GM12878 (cell line): ENCODE measurements at regions not wholly inside any gene's neighbourhood (a gene's known extent, or its start where the extent isn't known, plus 50 kb on each side); places are given as distances from the start of the nearest gene placed in this dataset.

Experiments
- ATAC-seq: fragments of 200-7000 bp; cut with Tn5 transposase; 3 replicates; pipeline ENCODE4 v1.9.1; 2020; ENCODE audit warnings: mild to moderate bottlenecking, moderate library complexity
- BruUV-seq: library from RNA; stranded (reverse); fragments of 400-500 nt; replicated peaks from 2 replicates; lab custom pipeline; 2021; lab: Mats Ljungman, UMichigan
- CTCF ChIA-PET: fragments of 300-600 bp; sonication (Branson Sonifier 250); formaldehyde crosslinking; extraction: SDS; loops from one replicate; lab custom pipeline; 2021; ENCODE audit warnings: inconsistent platforms; lab: Yijun Ruan, JAX
- POLR2A ChIA-PET: fragments of 350-600 bp; formaldehyde crosslinking; extraction: SDS; loops from one replicate; lab custom pipeline; 2021; ENCODE audit warnings: inconsistent platforms; lab: Charles Lee
- RAD21 ChIA-PET: fragments of 300-600 bp; sonication (Branson Sonifier 250); formaldehyde crosslinking; loops from one replicate; lab custom pipeline; 2023; ENCODE audit warnings: antibody characterized with exemption; ENCODE audit not compliant: unreplicated experiment; lab: Charles Lee
- SMC1A ChIA-PET: fragments of 300-600 bp; sonication (Branson Sonifier 250); formaldehyde crosslinking; loops from one replicate; lab custom pipeline; 2023; ENCODE audit not compliant: unreplicated experiment, uncharacterized antibody; lab: Charles Lee
- DNase-seq: peaks from one replicate; pipeline ENCODE4 v3.0.0-alpha.2; 2011; ENCODE audit warnings: low read depth, low spot score
- FAIRE-seq: peaks from 3 replicates; lab custom pipeline; 2011; peaks lifted over from hg19 to GRCh38; lab: Jason Lieb, UNC
- H2AFZ ChIP-seq: 2 replicates; pipeline ENCODE4 v1.6.0; 2011; ENCODE audit warnings: low read depth, low read length, control low read depth; ENCODE audit not compliant: control insufficient read depth
- H3K27ac ChIP-seq: 2 replicates; pipeline ENCODE4 v1.5.1; 2011; ENCODE audit warnings: control low read depth; ENCODE audit not compliant: control insufficient read depth, insufficient read depth
- H3K27me3 ChIP-seq, 2 experiments: replicated peaks in 1 of 2; 2 replicates each; pipeline versions ENCODE4 v1.6.0 to v1.6.1; 2011; ENCODE audit warnings: low read length in 1 of 2; ENCODE audit not compliant: control insufficient read depth in 2 of 2, insufficient read depth in 2 of 2
- H3K36me3 ChIP-seq, 2 experiments: 2 replicates each; pipeline ENCODE4 v1.5.1; 2011; ENCODE audit warnings: low read length in 1 of 2; ENCODE audit not compliant: control insufficient read depth in 2 of 2, insufficient read depth in 2 of 2
- H3K4me1 ChIP-seq: 2 replicates; pipeline ENCODE4 v1.6.1; 2011; ENCODE audit warnings: mild to moderate bottlenecking, low read length, moderate library complexity, mixed read lengths; ENCODE audit not compliant: control insufficient read depth, insufficient read depth
- H3K4me2 ChIP-seq: 2 replicates; pipeline ENCODE4 v1.6.0; 2011; ENCODE audit warnings: control low read depth; ENCODE audit not compliant: control insufficient read depth, insufficient read depth
- H3K4me3 ChIP-seq: fragments of 200-600 bp; sonication (generic); 2 replicates; pipeline ENCODE4 v1.5.1; 2016
- H3K79me2 ChIP-seq: 2 replicates; pipeline ENCODE4 v1.6.0; 2011; ENCODE audit warnings: low read length; ENCODE audit not compliant: control insufficient read depth, insufficient read depth
- H3K9ac ChIP-seq: 2 replicates; pipeline ENCODE4 v1.8.0; 2011; ENCODE audit warnings: low read length, control low read depth, mixed read lengths; ENCODE audit not compliant: control insufficient read depth, insufficient read depth
- H3K9me3 ChIP-seq: replicated peaks from 3 replicates; pipeline ENCODE4 v1.5.1; 2011; ENCODE audit warnings: mild to moderate bottlenecking, low read length; ENCODE audit not compliant: control insufficient read depth, insufficient read depth
- H4K20me1 ChIP-seq: 2 replicates; pipeline ENCODE4 v1.6.0; 2011; ENCODE audit not compliant: control insufficient read depth, insufficient read depth
- ASH2L ChIP-seq: fragments of 300-600, 200-600 bp; sonication (generic); IDR thresholded peaks from 2 replicates; pipeline ENCODE4 v1.6.1; 2017; ENCODE audit warnings: low read depth, mild to moderate bottlenecking, borderline replicate concordance
- BCL11A ChIP-seq: IDR thresholded peaks from 2 replicates; pipeline ENCODE4 v1.6.1; 2011; ENCODE audit warnings: low read depth, low read length
- CBFB ChIP-seq: IDR thresholded peaks from 2 replicates; pipeline ENCODE4 v1.6.1; 2016; ENCODE audit warnings: antibody characterized with exemption, low read depth
- CREB1 ChIP-seq: IDR thresholded peaks from 2 replicates; pipeline ENCODE4 v1.6.1; 2012; ENCODE audit warnings: low read depth, mild to moderate bottlenecking, inconsistent platforms
- FOXM1 ChIP-seq: IDR thresholded peaks from 2 replicates; pipeline ENCODE4 v1.6.1; 2012; ENCODE audit warnings: low read depth, mild to moderate bottlenecking, inconsistent platforms, low read length, moderate library complexity
- IRF4 ChIP-seq: IDR thresholded peaks from 2 replicates; pipeline ENCODE4 v1.6.1; 2011; ENCODE audit warnings: low read depth, low read length
- MYC ChIP-seq: IDR thresholded peaks from 2 replicates; pipeline ENCODE4 v1.6.1; 2011; ENCODE audit warnings: mild to moderate bottlenecking, low read length, moderate library complexity, inconsistent platforms; ENCODE audit not compliant: insufficient read depth, insufficient replicate concordance, insufficient read length, severe bottlenecking
- PAX8 ChIP-seq: fragments of 450-650 bp; IDR thresholded peaks from 2 replicates; pipeline ENCODE4 v1.6.1; 2017; ENCODE audit warnings: mild to moderate bottlenecking, moderate library complexity
- SREBF1 ChIP-seq: IDR thresholded peaks from 2 replicates; pipeline ENCODE4 v1.6.1; 2012; ENCODE audit warnings: mild to moderate bottlenecking, low read length
- WGBS: methylation state at CpG from one replicate; pipeline ENCODE4 v1.1.6; 2016; ENCODE audit warnings: low lambda C conversion rate; ENCODE audit not compliant: insufficient replicate concordance, insufficient coverage; ENCODE audit errors: missing lambda C conversion rate; 5-methylcytosine and 5-hydroxymethylcytosine counted together
- in situ Hi-C: fragments of 300-500 bp; cut with MboI; formaldehyde crosslinking; loops from 9 replicates; pipeline ENCODE4 v1.14.3; 2018; ENCODE audit warnings: mixed read lengths
- intact Hi-C: fragments of 100-400 bp; cut with micrococcal nuclease; formaldehyde crosslinking; loops from one replicate; pipeline ENCODE4 v1.14.2; 2022; ENCODE audit not compliant: unreplicated experiment

GRCh38 chr21:28858424-28858823 lies 134.3 kb downstream of the LTN1 start:
- H3K4me1 ChIP-seq: no peaks in the 10 kb centered on the region
- no peak for ATAC-seq
- no peak for DNase-seq
- RAD21 ChIA-PET: interaction anchor here (0.6 kb wide), 1 partner anchor 93 kb away, joined by 3 read pairs; no protein-coding TSS in a partner anchor
- FAIRE-seq: no peak
- H3K27ac ChIP-seq: no peak overlapping the region
- H3K9me3 ChIP-seq: no peaks in the 10 kb centered on the region
- intact Hi-C loops (no loop called here), in situ Hi-C loops (no loop called here)
- no peak overlapping the region for H3K9ac ChIP-seq
- TF ChIP-seq CREB1: no peak
- H2AFZ ChIP-seq: no peak overlapping the region
- SMC1A ChIA-PET: interaction anchor here (1.5 kb wide), 1 partner anchor 25 kb away, joined by 6 read pairs; no protein-coding TSS in a partner anchor
- BruUV-seq: no TSS peak
- H3K4me3 ChIP-seq: no peak overlapping the region
- WGBS: 44% methylated on average over 3 of the region's 3 CpGs
- no peaks in the 10 kb centered on the region for H4K20me1 ChIP-seq
- H3K36me3 ChIP-seq: no peaks in the 10 kb centered on the region
- H3K79me2 ChIP-seq: no peaks in the 10 kb centered on the region
- CTCF ChIA-PET: no interaction called here
- POLR2A ChIA-PET: interaction anchor here (1.3 kb wide), 1 partner anchor 26 kb away, joined by 4 read pairs; a partner anchor contains a TSS
- H3K4me2 ChIP-seq: no peak overlapping the region
- H3K27me3 ChIP-seq: no peaks in the 10 kb centered on the region

- Histone ChIP-seq H3K27me3 (no peaks in the 10 kb centered on the region), H3K4me1 (no peaks in the 10 kb centered on the region), H3K27ac (no peak overlapping the region), H3K79me2 (no peaks in the 10 kb centered on the region), H3K4me3 (no peak overlapping the region), H3K9ac (no peak overlapping the region), H4K20me1 (no peaks in the 10 kb centered on the region), H3K36me3 (no peaks in the 10 kb centered on the region), H3K4me2 (no peak overlapping the region), H2AFZ (no peak overlapping the region), H3K9me3 (no peaks in the 10 kb centered on the region)
- POLR2A ChIA-PET: interaction anchor here (1.3 kb wide), 1 partner anchor 27 kb away, joined by 4 read pairs; a partner anchor contains a TSS
- in situ Hi-C loops: no loop called here
- FAIRE-seq (no peak), ATAC-seq (no peak), DNase-seq (no peak)
- WGBS: 98% methylated on average over 2 of the region's 2 CpGs
- CTCF ChIA-PET: no interaction called here
- RAD21 ChIA-PET: interaction anchor here (0.6 kb wide), 1 partner anchor 92 kb away, joined by 3 read pairs; no protein-coding TSS in a partner anchor
- BruUV-seq: no TSS peak
- intact Hi-C loops: no loop called here
- TF ChIP-seq ASH2L: no peak
- TF ChIP-seq BCL11A: no peak
- TF ChIP-seq MYC: no peak
- TF ChIP-seq SREBF1: no peak
- TF ChIP-seq CBFB: no peak
- TF ChIP-seq FOXM1: no peak
- TF ChIP-seq PAX8: no peak
- TF ChIP-seq IRF4: no peak
- SMC1A ChIA-PET: interaction anchor here (1.5 kb wide), 1 partner anchor 26 kb away, joined by 6 read pairs; no protein-coding TSS in a partner anchor
Measured at GRCh38 chr21:28857752-28858151, 134.9 kb downstream of the LTN1 start.
